Stimulated activated CD4-positive, alpha-beta T cell treated with anti-CD3 and anti-CD28 coated beads, Interleukin-12 subunit alpha, Interleukin-12 subunit beta, amount 100 ng/mL, for 48 hours (primary cell): ENCODE measurements at regions not wholly inside any gene's neighbourhood (a gene's known extent, or its start where the extent isn't known, plus 50 kb on each side); places are given as distances from the start of the nearest gene placed in this dataset.
A peak's percentile ranks its signal among the peaks of the same experiment; 100 is the strongest.
"Not testable (repeated sequence)": the region's sequence is repeated elsewhere in the genome, so short reads cannot be mapped to it uniquely, and the experiment has no call there.

Source experiments
- DNase-seq, 3 donors: peaks; one replicate each; pipeline ENCODE4 v3.0.0-alpha.2; 2020; ENCODE audit warnings: low read depth in 2 of 3, low spot score in 1 of 3

DNA sequence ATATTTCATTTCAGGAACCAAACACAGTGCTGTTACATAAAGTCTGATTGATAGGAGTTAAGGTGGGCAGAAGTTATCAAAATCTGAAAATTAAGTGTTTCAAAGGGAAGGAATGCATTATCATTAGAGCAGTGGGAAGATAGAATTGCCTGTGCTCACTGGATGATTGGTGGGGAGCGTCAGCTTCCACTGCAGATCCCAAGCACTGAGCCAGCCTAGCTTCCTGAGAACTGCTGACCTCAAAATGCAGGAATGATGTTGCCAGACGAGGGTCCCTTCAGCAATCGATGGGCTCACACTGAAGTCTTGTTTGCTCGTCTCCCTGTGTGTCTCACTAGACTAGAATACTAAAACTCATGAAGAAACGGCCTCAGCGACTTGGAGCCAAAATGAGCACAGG lies 110.0 kb upstream of the PHACTR1 start:
- DNase-seq: no peak

DNA sequence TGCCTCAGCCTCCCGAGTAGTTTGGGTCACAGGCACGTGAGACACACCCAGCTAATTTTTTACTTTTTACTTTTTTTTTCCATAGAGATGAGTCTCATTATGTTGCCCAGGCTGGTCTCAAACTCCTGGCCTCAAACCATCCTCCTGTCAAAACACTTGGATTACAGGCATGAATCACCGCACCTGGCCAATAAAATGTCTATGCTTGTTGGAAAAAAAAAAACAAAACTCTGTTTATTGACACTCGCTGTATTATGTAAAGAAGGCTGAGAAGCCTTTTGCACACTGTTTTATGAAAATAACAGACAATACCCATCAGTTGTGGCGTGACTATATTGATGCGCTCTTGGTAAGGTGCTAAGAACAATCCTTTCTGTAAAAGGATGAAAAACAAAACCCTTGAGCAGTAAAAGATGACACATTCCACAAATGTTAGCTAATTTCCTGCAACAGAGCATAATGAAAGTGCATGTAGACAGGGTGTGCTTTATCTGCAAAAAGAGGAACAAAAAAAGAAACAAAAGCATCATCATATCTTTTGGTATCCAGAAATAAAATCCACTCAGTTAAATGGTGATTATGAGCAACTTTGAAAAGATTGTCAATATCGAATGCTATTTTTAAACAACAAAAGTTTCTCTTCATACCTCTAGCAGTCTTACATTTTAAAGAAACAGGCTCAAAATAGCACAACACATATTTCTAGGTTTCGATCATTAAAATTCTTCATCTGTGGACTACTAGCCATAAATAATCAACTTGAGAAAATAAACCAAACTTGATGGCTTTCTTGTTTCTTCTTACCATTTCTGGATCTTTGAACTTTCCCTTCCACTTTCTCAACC lies 108.3 kb upstream of the PHACTR1 start:
- no peak for DNase-seq

DNA sequence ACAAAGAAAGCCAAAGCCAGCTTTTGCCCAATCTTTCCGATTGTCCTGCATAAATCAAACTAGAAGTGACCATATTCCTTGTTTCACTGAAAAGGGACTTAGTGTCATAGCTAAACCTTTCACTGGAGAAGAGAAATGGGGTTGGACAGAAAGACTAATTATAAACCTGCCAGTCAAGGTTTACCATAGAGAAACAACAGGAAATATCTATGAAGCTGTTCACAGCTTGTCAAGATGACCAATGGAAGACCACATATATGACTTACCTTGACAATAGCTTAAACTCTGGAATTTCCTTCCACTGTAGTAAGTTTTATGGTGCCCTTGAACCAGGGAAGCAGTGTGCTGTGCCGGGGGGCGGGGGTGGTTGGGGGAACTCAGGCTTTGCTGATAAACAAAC lies 107.7 kb upstream of the PHACTR1 start:
- DNase-seq: no peak

DNA sequence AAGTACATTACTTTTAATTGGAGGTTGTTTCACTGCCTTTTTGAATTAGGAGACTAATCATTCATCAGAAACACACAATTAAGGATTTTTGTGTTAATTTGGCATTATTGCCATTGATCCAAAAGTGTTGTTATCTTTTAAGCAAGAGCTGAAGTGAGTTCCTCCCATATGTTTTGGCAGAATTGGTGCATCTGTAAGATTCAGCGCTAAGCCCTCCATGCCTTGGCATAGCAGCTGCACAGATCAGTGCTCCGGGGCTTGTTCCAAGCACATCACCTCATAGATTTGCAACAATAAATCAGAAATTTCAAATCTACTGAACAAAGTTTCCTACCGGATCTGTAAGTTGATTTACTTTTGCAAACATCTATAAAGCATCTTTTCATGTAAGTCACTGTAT lies 106.8 kb upstream of the PHACTR1 start:
- DNase-seq: no peak

DNA sequence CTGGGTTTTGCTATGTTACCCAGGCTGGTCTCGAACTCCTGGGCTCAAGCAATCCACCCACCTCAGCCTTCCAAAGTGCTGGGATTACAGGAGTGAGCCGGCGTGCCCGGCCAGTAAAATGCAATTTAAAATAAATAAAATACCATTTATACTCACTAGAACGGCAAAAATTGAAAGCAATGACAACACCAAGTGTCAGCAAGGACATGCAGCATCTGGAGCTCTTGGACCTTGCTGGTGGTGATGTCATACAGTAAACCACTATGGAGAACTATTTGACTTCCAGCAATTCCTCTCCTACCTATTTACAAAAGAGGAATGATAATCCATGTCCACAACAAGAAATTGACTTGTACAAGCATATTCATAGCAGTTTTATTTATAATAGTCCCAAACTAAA lies 105.7 kb upstream of the PHACTR1 start:
- DNase-seq: no peak

DNA sequence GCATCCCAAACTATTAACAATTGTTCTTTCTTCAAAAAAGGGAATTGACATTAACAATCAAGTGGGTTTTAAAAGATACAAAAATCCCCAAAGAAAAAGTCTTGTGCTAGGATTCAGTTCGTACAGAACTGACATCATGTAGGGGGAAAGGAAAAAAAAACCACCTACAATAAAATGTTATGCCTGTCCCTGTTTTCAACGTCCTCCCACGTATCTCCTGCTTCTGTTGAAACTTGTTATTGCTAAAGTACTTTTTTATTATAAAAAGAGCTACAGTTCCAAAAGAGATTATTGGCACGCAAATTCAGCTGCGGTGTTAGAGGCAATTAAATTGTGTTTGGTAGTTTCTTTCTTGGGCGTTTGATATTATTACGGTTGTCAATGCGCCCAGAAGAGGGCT lies 102.8 kb upstream of the PHACTR1 start:
- DNase-seq: no peak

DNA sequence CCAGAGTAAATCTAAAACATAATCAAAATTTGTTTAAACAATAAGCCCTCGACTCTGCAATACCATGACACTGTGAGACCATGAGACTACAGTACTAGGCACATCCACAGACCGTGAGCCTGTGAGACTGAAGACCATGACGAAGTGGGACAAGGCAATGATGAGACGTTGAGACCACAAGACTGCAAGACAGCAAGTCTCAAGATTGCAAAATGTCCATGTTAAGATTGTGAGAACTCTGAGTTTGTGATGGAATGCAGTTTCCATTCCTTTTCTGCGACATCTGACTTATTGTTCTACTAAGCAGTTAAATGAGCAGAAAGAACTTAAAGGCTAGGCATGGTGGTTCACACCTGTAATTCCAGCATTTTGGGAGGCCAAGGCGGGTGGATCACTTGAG lies 102.1 kb upstream of the PHACTR1 start:
- no peak for DNase-seq

DNA sequence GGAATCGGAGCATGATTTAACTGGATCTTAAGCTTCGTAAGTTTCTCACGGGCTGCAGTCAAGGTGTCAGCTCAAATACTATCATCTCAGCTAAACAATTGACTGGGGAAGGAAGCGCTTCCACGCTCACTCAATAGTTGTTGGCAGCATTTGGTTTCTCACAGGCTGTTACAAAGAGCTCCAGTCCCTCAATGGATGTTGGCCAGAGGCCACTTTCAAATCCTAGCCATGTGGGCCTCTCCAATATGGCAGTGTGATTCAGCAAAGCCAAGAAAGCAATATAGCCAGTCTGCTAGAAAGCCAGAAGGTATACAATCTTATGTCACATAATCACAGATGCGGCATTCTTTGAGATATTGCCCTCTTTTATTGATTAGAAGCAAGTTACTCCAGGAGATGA lies 98.3 kb upstream of the PHACTR1 start:
- no peak for DNase-seq

DNA sequence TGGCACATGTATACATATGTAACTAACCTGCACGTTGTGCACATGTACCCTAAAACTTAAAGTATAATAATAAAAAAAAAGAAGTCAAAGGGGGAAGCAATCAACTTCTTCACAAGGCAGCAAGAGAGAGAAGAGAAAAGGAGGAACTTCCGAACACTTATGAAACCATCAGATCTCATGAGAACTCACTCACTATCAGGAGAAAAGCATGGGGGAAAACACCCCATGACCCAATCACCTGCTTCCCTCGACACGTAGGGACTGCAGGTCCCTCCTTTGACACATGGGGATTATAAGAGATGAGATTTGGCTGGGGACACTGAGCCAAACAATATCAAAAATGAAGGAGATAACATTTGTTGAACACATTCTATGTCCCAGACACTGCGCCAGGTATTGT lies 94.8 kb upstream of the PHACTR1 start:
- DNase-seq: no peak

DNA sequence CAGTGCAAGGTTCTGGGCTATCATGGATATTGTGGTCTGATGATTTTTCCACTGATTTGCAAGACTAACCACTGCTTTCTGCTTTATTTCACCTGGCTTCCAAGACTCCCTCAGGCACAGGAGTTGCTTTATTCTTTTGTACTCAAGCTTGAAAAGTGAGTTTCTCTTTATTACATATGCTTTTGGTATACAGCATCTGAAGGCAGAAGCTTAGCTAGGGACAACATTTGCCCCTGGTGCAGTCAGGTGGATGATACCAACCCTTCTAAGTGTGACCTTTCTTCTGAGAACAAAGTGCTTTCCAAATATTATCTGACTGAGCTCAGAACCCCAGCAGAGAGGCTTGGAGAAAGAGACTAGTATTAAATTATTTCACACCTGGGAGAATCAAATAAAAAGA lies 94.0 kb upstream of the PHACTR1 start:
- DNase-seq: no peak

DNA sequence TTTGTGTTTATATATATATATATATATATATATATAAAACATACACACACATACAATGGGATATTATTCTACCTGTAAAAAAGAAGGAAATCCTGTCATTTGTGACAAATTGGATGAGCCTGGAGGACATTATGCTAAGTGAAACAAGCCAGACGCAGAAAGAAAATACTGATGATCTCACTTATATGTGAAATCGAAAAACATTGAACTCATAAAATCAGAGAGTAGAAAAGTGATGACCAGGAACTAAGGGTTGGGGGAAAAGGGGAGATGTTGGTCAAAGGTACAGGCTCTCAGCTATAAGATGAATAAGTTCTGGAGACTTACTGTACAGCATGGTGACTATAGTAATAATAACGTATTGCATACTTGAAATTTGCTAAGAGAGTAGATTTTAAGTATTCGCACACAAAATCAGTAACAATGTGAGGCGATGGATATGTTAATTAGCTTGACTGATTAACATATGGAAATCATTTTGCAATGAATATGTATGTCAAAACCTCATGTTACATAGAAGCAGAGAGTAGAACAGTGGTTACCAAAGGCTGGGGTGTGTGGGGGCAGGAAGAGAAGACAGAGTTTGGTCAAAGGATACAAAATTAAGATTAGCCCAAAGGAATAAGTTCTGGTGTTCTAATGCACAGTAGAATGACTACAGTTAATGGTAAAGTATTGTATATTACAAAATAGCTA lies 92.3 kb upstream of the PHACTR1 start:
- DNase-seq: no peak

DNA sequence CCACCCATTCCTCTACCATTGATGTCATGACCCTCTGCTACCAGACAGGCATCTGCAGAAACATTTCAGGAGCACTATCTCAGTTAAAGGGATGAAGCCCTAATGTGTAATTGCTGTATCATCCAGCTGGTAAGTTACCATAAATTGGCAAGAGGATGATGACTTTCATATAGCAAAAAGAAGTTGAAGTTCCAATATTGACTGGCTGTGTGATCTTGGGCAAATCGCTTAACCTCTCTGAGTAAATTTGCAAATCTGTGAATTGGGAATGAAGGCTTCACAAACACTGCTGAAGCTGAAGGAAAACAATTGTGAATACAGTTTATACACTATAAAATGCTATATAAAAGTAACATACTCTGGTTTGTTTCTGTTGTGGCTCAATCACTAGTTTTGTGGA lies 89.5 kb upstream of the PHACTR1 start:
- no peak for DNase-seq

DNA sequence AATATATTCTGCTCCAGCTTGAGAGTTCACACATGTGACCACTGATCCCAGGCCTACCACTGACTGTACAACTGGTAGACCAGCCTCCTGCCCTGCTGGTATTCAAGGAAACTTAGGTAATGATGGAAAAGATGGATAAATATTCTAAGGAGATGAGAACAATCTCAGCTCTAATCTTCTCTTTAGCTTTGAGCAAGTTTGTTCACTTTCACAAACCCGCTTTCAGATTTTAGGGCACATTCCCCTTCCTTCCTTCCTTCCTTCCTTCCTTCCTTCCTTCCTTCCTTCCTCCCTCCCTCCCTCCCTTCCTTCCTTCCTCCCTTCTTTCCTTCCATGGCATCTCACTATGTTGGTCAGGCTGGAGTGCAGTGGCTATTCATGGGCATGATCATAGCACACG lies 88.2 kb upstream of the PHACTR1 start:
- no peak for DNase-seq

DNA sequence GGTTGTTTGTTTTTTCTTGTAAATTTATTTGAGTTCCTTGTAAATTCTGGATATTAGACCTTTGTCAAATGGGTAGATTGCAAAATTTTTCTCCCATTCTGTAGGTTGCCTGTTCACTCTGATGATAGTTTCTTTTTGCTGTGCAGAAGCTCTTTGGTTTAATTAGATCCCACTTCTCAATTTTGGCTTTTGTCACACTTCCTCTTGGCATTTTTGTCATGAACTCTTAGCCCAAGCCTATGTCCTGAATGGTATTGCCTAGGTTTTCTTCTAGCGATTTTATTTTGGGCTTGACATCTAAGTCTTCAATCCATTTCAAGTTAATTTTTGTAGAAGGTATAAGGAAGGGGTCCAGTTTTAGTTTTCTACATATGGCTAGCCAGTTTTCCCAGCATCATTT lies 82.8 kb upstream of the PHACTR1 start:
- not testable (repeated sequence) for DNase-seq

DNA sequence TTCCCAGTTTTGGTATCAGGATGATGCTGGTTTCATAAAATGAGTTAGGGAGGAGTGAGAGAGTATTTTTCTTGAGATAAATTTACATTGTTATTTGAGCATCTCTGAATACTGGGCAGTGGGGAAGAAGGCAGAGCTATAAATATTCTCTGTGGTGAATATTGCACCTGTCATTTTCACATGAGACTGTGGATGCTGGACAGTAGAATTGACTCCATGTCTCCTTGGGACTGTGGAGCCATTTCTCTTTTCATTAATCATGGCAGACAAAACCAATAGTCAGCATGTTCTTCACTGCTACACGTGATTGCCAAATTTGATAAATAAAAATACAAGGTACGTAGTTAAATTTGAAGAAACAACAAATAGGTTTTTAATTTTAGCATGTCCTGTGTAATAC lies 81.2 kb upstream of the PHACTR1 start:
- DNase-seq: no peak

DNA sequence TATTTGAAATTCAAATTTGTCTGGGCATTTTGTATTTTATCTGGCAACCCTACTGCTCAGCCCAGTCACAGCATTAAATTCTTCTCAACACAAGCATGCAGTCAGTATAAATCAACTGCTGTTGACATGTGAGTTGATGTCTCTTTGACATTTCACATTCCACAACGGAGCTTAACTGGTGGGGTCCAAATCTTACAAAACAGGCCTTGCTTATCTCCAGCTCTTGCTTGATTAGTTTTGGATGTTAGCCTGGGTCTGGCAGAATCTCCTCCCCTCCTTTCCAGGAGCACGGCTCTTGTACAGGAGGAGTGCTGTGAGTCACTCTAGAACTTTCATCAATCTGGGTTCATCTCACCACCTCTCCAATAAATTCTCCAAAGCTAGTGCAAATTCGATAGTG lies 80.8 kb upstream of the PHACTR1 start:
- no peak for DNase-seq

DNA sequence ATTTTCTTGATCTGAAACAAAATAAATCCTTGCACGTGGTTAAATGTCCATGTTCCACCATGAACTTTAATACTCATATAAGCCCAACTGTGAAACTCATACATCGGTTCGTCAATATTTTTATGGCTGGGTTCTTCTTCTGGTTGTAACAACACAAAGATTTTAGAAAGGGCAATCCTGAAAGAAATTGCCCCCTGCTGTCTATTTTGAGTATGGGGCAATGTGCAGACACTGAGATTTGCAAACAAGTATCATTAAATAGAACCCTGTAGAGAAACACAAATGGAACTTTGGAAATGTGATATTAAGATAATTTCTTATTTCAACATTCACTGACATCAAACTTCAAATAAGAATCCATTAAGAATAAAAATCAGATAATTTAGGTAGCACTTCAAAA lies 80.2 kb upstream of the PHACTR1 start:
- DNase-seq: no peak

DNA sequence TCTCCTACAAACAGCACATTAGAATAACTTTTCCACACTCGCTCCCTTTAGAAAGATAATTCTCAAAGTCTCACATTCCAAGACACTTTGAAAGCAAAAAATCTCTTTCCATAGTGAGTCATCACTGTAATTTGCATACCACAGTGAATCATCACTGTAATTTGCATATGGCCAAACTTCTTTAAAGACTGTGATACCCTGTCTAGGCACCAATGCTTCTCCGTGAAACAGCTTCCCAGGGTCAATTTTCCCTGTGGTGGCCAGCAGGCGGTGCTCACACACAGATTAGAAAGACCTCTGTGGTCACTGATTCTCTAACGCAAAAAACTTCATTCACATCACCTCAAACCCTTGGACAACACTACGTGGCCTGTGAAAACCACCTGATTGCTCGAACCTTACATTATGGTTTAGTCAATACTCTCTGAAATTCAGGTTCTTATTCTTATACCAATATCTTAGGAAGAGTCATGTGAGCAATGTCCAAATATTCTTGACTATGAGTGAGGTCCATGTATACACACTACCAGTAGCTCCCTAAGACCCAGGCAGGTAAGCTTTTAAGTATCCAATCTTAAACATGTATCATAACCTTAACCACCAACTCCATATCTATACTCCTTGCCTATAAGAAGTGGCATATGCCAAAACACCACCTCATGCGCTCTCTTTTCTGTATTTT lies 78.5 kb upstream of the PHACTR1 start:
- DNase-seq: peak; percentile 24 to 39 (median 30)

DNA sequence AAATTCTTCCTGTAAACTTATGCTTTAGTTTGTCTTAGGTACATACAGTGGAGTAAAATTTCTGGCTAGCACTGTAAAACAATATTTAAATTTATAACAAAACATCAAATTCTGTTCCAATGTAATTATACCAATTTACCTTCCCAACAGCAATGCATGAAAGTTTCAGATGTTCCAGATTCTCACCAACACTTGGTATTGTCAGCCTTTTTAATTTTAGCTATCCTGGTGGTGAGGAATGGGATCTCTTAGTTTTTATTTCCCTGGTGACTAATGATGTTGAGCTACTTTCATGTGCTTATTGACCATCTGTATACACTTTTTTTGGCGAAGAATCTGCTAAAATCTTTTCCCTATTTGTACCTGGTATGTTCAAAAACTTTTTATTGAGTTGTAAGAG lies 76.1 kb upstream of the PHACTR1 start:
- DNase-seq: no peak

DNA sequence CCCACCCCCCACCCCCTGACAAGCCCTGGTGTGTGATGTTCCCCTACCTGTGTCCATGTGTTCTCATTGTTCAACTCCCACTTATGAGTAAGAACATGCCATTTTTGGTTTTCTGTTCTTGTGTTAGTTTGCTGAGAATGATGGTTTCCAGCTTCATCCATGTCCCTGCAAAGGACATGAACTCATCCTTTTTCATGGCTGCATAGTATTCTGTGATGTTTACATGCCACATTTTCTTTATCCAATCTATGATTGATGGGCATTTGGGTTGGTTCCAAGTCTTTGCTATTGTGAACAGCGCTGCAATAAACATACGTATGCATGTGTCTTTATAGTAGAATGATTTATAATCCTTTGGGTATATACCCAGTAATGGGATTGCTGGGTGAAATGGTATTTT lies 74.8 kb upstream of the PHACTR1 start:
- DNase-seq: not testable (repeated sequence)

DNA sequence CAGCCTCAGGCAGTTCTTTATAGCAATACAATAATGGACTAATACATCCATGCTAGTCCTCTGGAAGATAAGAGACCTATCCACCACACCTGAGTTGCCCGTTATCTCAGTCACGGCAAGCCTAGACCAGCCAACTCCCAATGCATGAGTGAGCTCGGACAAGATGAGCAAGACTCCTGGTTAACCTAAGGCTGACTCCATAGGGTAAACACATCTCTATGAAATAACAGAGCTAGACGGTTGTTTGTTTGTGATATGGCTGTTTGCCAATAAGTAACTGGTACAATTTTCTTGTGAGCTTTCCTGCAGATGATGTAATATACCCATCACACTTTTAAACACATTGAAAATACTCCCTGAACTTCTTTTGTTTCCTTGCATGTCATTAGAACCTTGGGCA lies 70.6 kb upstream of the PHACTR1 start:
- DNase-seq: no peak

DNA sequence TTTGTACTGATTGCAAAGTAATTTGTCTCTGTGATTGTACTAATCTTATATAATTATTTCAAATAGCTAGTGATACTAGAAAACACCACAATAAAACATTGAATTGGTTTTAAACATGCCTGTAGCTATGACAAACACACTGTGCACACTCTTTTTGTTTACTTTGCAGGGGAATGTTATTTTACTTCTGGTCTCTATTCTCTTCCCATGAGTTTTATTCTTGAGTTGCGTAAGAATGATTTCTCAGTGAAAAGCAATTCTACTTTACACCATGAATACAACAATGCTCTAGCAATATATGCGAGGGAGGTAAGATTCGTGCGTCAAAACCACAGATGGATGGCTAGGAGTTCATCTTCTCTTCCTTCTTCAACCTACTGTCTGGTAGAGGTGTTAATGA lies 68.4 kb upstream of the PHACTR1 start:
- no peak for DNase-seq
